22Rv1 (cell line): ENCODE measurements at regions not wholly inside any gene's neighbourhood (a gene's known extent, or its start where the extent isn't known, plus 50 kb on each side); places are given as distances from the start of the nearest gene placed in this dataset.

Experiments
- H3K27ac ChIP-seq: fragments of 450-650 bp; 2 replicates; pipeline ENCODE4 v1.5.1; 2017
- CTCF ChIP-seq: fragments of 450-650 bp; IDR thresholded peaks from 2 replicates; pipeline ENCODE4 v1.5.1; 2017; ENCODE audit warnings: mild to moderate bottlenecking
- ZFX ChIP-seq: fragments of 450-650 bp; IDR thresholded peaks from 2 replicates; pipeline ENCODE4 v1.6.1; 2017; ENCODE audit warnings: antibody characterized with exemption, borderline replicate concordance

- TF ChIP-seq CTCF (no peak), ZFX (no peak)
- no peak overlapping the region for H3K27ac ChIP-seq
These were observed 367.6 kb upstream of the CLINT1 start for GRCh38 chr5:158226496-158226895.

- H3K27ac ChIP-seq: no peak overlapping the region
- TF ChIP-seq CTCF (no peak), ZFX (no peak)
These were observed 365.3 kb upstream of the CLINT1 start for GRCh38 chr5:158224253-158224652.

GRCh38 chr5:158223054-158223600, 364.2 kb upstream of the CLINT1 start:
- no peak for TF ChIP-seq ZFX
- TF ChIP-seq CTCF: no peak
- no peak overlapping the region for H3K27ac ChIP-seq

- no peak overlapping the region for H3K27ac ChIP-seq
- no peak for TF ChIP-seq CTCF
These were observed 354.0 kb upstream of the CLINT1 start for GRCh38 chr5:158212917-158213316.

GRCh38 chr5:158212237-158212636, 353.3 kb upstream of the CLINT1 start:
- TF ChIP-seq ZFX (no peak), CTCF (no peak)
- no peak overlapping the region for H3K27ac ChIP-seq

- TF ChIP-seq CTCF (no peak), ZFX (no peak)
- H3K27ac ChIP-seq: no peak overlapping the region
These were observed 350.4 kb upstream of the CLINT1 start for GRCh38 chr5:158209219-158209908.

GRCh38 chr5:158207733-158208132, 348.8 kb upstream of the CLINT1 start:
- no peak overlapping the region for H3K27ac ChIP-seq
- TF ChIP-seq ZFX (no peak), CTCF (no peak)
